Suprapubic skin (tissue), 3 donors: ENCODE measurements at regions not wholly inside any gene's neighbourhood (a gene's known extent, or its start where the extent isn't known, plus 50 kb on each side); places are given as distances from the start of the nearest gene placed in this dataset.

Experiments used
- POLR2A ChIP-seq, 2 donors: fragments of 450-650 bp; IDR thresholded peaks; one replicate each; pipeline ENCODE4 v1.6.1; 2017; ENCODE audit warnings: antibody characterized with exemption in 2 of 2, mild to moderate bottlenecking in 2 of 2, moderate library complexity in 2 of 2
- TF ChIP-seq, protein P1 (sequence below), 2 donors: fragments of 200-600 bp in 1 of 2; fragments of 450-650 bp in 1 of 2; sonication (generic) in 1 of 2; IDR thresholded peaks; one replicate each; pipeline ENCODE4 v1.5.1; 2016 to 2019; ENCODE audit warnings: antibody characterized with exemption in 2 of 2, mild to moderate bottlenecking in 1 of 2, moderate library complexity in 1 of 2

DNA sequence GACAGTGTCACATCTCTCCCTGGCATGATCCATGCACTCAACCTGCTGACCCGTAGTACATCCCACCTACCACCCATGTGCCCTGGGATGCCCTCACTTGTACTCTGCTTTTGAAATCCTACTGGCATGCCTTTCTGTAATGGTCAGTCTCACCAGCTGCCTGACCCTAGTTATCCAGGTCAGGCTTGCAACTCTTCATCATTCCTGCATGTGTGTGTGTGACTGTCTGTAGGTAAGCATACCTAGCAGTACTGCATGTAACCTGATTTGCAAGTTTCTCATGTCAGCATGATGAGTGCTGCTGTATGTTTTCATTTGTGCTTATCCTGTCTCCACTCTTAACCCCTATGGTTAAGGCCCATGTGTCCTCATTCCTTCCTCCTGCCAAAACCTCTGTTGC, 202.0 kb upstream of the MTNR1B start:
- TF ChIP-seq, protein P1, sequence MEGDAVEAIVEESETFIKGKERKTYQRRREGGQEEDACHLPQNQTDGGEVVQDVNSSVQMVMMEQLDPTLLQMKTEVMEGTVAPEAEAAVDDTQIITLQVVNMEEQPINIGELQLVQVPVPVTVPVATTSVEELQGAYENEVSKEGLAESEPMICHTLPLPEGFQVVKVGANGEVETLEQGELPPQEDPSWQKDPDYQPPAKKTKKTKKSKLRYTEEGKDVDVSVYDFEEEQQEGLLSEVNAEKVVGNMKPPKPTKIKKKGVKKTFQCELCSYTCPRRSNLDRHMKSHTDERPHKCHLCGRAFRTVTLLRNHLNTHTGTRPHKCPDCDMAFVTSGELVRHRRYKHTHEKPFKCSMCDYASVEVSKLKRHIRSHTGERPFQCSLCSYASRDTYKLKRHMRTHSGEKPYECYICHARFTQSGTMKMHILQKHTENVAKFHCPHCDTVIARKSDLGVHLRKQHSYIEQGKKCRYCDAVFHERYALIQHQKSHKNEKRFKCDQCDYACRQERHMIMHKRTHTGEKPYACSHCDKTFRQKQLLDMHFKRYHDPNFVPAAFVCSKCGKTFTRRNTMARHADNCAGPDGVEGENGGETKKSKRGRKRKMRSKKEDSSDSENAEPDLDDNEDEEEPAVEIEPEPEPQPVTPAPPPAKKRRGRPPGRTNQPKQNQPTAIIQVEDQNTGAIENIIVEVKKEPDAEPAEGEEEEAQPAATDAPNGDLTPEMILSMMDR (IDR thresholded peaks at IDR 0.05): no peak
- no peak for TF ChIP-seq POLR2A (IDR thresholded peaks at IDR 0.05)
